ENCODE measurements at regions not wholly inside any gene's neighbourhood (a gene's known extent, or its start where the extent isn't known, plus 50 kb on each side); places are given as distances from the start of the nearest gene placed in this dataset.
A peak's percentile ranks its signal among the peaks of the same experiment; 100 is the strongest.
"Not testable (repeated sequence)": the region's sequence is repeated elsewhere in the genome, so short reads cannot be mapped to it uniquely, and the experiment has no call there.

DNA sequence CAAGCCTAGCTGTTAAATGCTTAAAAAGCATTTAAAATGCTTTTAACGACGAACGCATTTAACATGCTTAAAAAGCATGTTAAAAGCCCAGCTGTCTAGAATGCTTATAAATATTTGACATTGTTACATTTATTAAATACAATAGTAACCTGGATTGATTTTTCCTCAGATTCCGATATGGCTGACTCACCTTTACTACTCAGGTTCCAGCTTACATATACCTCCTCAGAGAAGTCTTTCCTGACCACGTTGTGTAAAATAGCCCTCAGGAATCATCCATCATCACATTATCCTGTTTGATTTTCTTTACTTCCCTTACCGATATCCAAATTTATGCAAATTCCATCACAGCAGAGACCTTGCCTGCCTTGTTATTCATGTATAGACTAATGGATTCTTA is 51.4 kb downstream of the SLC41A2 start:
- DNase-seq, result no peak

DNA sequence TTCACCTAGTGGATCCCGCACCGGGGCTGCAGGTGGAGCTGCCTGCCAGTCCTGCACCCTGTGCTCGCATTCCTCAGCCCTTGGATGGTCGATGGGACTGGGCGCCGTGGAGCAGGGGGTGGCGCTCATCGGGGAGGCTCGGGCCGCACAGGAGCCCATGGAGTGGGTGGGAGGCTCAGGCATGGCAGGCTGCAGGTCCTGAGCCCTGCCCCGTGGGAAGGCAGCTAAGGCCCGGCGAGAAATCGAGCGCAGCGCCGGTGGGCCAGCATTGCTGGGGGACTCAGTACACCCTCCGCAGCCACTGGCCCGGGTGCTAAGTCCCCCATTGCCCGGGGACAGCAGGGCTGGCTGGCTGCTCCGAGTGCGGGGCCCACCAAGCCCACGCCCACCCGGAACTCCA is 52.6 kb downstream of the SLC41A2 start:
- DNase-seq, result not testable (repeated sequence)

DNA sequence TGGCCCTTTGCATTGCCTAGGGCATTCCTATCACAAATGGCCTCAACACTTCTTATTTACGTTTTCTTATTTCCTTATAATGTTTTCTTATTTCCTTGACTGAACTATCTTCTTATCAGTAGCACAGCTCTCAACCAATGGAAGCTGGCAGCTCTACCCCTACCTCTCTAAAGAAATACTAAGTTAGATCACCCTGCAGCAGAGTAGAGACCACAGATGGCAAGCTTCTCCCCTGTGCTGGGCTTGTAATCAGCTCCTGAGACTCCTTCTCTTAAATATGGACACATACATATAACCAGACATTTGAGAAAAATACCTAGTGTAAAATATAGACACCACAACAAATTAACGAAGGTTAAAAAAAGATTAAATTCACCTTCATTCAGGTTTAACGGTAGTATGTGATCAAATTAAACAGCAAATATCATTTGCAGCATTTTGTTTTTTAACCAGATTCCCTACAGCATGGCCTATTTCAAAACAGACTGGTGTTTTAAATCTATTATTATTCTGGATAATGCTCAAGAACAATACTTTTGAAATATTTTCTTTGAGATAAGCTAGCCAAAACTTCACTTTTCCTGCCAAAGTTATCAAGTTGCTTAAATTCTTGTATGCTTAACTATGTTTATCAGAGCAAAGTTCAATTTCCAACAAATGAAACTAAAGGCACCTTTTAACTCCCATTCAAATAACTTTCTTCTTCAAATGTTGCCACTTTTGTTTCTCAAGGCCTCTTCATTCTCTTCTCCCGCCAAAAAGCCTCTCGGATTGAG is 54.3 kb downstream of the SLC41A2 start:
- no peak for DNase-seq

DNA sequence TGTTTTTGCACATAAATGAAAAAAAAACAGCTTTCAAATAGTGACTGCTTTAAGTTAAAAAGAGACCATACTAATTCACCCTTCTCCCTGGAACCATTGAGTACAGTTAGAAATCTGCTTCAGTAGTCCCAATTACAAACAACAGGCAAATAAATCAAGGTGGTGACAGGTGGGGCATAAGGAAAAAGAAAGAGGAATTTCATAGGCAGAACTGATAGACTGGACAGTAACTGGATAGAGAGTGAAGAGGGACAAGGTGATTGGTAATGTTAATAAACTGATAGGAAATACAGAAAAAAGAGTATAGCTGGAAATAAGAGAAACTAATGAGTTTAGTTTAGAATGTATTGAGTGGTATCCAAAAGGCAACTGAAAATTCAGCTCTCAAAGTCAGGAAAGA is 56.0 kb downstream of the SLC41A2 start:
- no peak for DNase-seq

DNA sequence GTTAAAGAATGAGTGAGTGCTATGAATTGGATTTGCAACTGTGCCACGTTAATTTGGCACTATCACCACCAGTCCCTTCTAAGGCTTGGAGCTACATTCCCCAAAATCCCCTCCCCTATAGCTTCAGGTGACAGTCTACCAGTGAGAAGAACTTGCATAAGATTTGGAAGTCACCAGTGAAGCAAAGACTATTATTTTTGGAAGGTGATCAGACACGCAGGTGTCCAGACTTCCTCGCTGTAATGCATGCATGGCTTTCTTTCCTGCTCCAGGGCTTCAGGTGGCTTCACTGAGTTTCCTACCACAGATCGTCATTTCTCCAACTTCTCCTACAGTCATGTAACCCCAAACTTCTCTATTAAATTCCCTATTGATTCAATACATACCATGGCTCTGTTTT is 61.4 kb downstream of the SLC41A2 start:
- DNase-seq, result no peak

DNA sequence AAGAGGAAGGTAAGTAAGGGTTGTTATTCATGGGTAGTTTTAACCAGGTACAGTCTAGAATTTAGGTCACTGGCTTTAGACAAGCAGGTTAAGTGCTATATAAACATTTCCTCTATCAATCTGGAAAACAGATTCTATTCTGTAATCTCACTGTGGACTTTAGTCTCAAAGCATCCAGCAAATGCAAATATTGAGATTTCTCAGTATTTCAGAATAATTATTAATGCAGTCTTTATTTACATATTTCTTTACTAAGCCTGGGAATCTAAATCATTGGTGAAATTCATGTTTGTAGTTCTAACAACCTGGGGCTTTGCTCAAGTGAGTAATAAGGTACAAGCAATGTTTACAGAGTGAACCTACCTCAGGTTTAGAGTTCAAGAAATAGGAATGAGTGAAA is 61.9 kb downstream of the SLC41A2 start:
- no peak for DNase-seq

DNA sequence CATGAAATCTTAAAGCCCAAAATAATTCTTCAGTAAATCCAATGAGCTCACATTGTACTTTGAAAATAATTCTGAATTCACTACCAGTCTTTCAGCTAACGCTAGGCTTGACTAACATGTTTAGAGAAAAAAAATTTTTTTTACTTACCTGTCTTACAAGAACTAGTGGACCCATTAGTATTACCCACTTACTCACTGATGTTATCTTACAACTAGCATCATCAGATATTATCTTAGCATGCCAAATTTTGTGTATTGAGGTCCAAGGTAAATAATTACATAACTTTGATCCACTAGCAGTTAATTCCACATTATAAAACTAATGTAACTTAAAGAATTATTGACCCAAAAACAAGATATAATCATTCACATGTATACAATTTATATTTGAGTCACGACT is 62.7 kb downstream of the SLC41A2 start:
- DNase-seq, result no peak

DNA sequence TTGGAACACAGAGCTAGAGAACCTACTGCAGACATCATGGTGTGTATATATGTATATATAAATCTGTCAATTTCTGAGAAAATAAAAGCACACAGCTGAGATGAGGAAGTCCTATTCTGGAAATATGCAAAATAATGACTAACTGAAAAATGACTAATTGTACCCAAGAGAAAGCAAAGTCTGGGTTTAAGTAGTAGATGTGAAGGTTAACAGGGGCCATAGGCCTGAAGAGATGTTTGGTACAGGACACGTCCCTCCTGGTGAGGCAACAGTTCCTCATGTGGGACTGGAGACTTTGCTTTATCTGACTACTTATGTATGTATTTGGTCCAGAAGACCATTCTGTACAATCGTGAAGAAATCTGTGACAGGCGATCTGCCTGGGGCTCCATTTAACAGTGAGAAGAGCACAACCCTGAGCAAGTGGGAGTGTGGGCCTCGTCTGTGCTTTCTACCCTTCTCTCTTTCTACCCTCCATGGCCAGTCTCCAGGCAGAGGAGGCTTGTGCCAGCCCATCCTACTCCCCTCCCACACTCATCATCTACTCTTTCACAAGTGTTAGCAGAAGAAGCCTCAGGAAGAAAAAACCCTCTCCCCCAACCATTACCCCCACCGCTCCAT is 67.5 kb downstream of the SLC41A2 start:
- DNase-seq, result no peak

DNA sequence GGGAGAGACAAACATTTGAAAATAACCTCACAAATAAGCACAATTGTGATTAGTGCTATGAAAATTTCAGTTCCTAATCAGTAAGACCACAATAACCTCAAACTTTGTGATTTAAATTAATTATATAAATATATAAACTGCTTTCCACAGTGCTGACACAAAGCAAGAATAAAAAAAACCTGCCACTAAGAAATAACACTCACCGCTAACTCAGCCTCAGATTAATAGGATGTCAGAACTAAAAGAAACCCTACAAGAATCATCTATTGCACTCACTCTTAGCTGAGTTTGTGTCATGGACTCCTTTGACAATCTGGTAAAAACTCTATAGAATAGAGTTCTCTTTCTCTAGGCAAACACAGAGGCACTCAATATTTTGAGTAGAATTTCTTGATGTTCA is 68.4 kb downstream of the SLC41A2 start:
- DNase-seq, result no peak

DNA sequence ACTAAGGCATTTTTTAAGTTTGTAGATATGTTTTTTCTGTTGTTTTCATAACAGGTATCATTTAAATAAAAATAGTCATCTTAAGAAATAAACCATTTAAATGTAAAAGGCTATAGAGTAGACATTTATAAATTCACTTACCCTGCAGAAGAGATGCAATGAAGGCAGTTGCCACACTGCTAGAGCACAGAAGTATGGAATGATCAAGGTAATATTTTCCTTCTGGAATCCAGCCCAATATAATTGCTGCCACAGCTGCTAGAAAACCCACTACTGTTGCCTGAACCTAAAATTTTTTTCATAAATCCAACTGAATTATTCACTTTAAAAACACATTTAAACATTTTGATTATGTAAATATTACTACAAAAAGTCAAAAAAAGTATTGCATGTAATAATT is 69.2 kb downstream of the SLC41A2 start:
- DNase-seq, result no peak

DNA sequence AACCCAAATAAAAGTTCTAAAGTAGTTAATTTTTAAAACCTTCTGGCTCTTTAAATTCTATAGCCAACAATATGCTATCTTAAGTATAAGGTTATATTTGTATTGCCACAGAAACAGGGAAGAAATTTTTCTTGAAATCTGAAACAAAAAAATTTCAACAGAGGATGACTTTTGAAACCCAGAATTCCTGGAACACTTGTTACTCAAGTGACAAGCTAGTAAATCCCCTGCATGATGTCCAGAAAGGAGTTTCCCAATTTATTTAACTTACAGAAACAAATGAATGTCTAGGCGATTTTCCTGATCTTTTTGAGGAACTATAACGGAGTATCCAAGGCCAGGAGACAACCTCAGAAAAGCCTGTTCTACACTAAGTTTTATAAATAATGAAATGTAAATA is 69.6 kb downstream of the SLC41A2 start:
- DNase-seq, result no peak

DNA sequence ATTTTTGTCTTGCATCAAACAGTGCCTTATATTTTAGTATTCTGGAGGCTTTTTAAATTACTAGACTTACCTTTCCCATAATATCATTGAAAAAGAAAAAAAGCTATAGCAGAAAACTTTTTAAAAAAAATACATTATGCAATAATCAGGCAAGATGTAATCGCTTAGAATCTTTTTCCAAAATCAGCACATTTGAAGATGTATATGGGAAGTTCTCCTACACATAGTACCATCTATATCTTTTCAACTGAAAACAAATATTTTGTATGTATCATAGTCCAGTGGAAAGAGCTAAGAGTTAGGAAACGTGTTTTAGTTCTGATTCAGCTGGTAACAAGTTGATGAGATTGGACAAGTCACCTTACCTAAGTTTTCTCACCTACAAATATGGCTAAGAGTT is 70.6 kb downstream of the SLC41A2 start:
- DNase-seq, result no peak

DNA sequence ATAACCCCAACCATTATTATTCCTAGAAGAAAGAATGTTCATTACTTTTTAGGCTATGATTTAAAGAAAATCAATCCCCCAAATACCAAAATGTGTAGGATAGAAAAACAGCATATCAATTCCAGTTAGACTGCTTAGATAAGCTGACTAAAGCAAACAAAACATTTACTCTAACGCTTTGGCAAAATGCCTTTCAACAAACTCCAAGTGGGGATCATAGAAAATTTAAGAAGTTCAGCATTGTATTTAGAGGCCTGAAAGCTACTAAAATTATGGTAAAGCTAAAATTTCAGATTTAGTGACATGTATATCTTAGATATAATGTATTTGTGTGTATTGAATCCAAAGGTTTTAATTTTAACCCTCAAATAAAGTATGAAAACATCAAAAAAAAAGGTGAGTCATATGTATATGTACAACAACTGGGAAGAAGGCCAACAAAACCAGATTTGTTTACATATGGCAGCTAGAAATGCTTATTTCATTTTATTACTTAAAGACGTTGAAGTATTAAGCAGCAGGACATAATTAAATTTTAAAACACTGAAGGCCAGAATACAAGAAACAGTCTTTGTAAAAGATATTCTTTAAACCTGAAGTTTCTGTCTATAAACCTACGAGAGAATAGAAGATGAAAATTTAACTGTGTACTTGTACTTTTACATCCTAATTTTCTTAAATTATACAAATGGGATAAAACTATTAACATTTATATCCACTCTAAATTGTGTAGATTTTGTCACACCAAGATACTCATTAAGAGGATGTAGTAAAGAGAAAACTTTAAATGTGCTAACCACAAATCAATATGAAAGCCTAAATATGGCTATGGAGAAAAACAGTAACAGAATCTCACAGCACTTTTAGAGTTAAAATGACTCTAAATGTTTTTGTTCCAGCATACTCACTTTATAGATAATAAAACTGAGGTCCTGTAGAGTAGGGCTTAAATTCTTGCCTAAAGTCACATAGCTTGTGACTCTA is 71.4 kb downstream of the SLC41A2 start:
- DNase-seq, result no peak

DNA sequence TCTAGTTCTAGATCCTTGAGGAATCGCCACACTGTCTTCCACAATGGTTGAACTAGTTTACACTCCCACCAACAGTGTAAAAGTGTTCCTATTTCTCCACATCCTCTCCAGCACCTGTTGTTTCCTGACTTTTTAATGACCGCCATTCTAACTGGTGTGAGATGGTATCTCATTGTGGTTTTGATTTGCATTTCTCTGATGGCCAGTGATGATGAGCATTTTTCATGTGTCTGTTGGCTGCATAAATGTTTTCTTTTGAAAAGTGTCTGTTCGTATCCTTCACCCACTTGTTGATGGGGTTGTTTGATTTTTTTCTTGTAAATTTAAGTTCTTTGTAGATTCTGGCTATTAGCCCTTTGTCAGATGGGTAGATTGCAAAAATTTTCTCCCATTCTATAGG is 79.2 kb downstream of the SLC41A2 start:
- DNase-seq, result not testable (repeated sequence)

DNA sequence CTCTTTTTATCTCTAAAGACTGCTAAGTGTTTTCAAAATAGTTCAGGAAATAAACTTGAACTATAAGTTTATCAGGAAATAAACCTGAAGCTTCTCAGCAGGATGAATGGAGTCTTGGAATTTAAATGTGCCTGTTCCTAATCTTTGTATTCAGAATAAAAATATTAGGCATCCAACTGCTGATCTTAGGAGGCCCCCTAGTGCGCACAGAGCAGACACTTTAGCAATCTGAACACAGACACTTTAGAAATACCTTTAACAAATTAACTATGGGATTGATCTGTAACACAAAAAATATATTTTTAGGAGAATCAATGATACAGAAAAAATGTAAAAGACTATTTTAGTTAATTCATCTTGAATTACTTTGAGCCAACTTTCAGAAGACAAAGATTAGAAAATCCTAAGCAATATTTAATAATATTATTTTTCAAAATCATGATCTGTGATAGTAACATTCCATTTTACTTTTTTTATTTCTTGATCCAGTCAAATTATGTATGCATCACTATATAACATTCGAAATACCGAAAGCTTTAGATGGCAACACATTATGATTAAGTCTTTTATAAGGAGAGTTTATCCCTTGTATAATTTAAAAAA is 80.9 kb downstream of the SLC41A2 start:
- DNase-seq, result peak in 15 of 58 donors; percentile 0 to 30 (median 3)

DNA sequence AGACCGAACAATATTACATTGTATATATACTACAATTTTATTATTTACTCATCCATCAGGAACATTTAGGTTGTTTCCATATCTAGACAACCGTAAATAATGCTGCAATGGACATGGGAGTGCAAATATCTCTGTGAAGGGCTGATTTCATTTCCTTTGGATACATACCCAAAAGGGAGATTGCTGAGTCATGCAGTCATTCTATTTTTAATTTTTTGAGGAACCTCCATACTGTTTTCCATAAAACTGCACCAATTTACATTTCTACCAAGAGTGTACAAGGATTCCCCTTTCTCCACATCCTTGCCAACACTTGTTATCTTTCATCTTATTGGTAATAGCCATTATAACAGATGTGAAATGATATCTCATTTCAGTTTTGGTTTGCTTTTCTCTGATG is 84.7 kb downstream of the SLC41A2 start:
- DNase-seq, result no peak

DNA sequence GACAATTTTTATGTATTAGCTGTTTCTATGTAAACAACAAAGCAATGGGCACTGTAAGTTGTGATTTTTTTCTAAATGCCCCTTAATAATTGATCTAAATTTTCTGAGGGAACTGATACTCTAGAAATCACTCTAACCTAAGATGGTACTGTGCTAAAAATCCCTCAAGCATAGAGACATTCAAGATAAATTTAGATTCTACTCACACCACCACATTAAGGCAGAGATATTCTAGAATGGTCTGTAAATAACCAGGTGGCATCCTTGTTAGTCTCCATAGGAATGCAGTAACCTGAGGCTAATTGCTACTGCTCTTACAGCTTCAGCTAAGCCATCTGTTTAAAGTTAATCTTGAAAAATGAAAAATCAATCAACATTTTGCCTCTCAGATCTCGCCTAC is 87.3 kb downstream of the SLC41A2 start:
- no peak for DNase-seq

DNA sequence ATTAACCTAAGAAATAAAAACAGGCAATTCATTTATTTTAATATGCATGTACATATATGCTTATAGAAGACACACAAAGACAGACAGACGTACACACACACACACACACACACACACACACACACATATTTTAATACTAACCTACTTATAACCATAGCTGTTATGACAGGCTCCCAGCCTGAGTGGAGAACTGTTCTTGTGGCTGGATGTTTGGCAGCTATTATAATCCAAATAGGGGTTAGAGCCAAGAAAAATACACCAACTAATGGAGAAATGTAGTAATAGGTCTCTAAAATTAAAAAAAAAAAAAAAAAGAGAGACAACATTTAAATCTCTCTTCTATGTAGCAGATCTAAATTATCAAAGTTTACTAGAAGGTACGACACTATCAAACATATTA is 91.8 kb downstream of the SLC41A2 start:
- no peak for DNase-seq

DNA sequence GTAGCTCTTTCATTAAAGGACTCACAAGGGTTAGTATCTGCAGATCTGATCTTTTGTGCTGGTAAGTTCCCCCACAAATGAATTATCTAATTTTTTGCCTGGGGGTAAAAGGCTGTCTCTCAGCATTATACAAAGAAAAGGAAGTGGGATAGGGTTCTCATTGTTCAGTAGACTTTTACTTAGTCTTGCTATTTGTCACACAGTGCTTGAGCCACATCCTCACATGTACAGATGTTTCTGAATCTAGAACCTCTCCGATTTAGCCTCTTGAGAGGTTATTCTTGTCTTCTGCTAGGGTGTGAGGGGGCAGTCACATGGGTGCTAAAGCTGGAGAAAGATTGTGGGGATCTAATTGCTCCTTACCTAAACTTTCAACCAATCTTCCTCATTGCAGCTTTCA is 93.0 kb downstream of the SLC41A2 start:
- peak in 1 of 58 donors; percentile 1 for DNase-seq

DNA sequence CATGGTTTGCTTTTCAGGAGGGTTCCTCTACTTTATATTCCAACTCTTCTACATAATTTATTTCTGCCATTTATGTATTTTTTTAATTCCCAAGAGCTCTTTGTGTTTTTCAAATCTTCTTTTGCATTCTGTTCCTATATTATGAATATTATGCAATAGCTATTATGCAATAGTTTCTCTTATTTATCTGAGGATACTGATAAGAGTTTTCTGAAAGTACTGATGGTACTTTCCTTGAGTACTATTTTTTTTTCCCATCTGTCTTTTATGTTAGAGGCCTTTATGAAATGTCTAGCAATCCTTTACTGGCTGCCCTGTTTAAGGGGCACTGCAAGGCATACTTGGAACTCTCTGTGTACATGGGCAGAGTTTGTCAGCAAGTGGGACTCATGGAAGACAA is 93.4 kb downstream of the SLC41A2 start:
- no peak for DNase-seq

DNA sequence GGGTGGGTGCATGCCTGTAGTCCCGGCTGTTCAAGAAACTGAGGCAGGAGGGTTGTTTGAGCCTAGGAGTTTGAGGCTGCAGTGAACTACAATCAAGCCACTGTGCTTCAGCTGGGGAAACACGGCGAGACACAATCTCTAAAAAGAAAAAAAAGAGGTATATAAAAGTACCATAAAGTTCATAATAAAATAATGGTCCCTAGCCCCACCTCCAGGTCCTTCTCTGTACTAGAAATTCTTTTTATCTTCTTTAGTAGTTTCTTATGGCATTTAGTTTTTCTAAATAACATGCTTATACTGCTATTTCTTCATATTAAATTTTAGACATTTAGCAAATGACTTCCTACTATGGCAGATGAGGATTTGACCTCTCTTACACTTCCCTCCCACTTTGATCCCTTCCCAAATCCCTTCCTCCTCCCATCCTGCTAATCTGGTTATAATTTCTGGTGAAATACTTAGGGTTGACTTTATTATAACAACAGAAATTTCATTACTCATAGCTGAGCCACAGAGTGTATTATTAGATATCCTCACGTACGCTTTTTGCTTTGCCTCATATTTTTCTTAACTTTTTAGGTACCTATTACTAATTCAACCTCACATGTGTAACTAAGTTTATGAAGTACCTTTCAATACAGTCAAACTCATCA is 94.7 kb downstream of the SLC41A2 start:
- DNase-seq, result no peak

Measured in anterior cingulate cortex (tissue), 58 donors.